ENCODE measurements at regions not wholly inside any gene's neighbourhood (a gene's known extent, or its start where the extent isn't known, plus 50 kb on each side); places are given as distances from the start of the nearest gene placed in this dataset.
"Not testable (repeated sequence)": the region's sequence is repeated elsewhere in the genome, so short reads cannot be mapped to it uniquely, and the experiment has no call there.

- intact Hi-C loops (cut with micrococcal nuclease) = no loop called here
- DNase-seq (no peak), ATAC-seq (ENCODE audit: low read depth) (no peak)
- peaks cover 23% of the 10 kb centered on the region for H3K36me3 Mint-ChIP-seq (ENCODE audit: low read depth)
- POLR2A ChIA-PET = no interaction called here
- H3K4me3 Mint-ChIP-seq = no peak overlapping the region
- H3K27ac Mint-ChIP-seq = no peak overlapping the region
- peaks cover 12% of the 10 kb centered on the region for H3K4me1 Mint-ChIP-seq
- H3K9me3 Mint-ChIP-seq = no peaks in the 10 kb centered on the region
- TF ChIP-seq CTCF (IDR thresholded peaks at IDR 0.05) = no peak
- CTCF ChIA-PET = no interaction called here
- H3K27me3 Mint-ChIP-seq = no peaks in the 10 kb centered on the region
These were observed 349.9 kb downstream of the UTRN start for GRCh38 chr6:144635051-144635450.

- H3K4me3 Mint-ChIP-seq; H3K4me1 Mint-ChIP-seq; H3K9me3 Mint-ChIP-seq; ATAC-seq (ENCODE audit: low read depth); POLR2A ChIA-PET; H3K27ac Mint-ChIP-seq; H3K27me3 Mint-ChIP-seq; CTCF ChIA-PET; DNase-seq; intact Hi-C loops (cut with micrococcal nuclease): not testable (repeated sequence)
- peaks cover 17% of the 10 kb centered on the region for H3K36me3 Mint-ChIP-seq (ENCODE audit: low read depth)
These were observed 350.9 kb downstream of the UTRN start for GRCh38 chr6:144636025-144636424.

GRCh38 chr6:144637541-144637940 lies 352.4 kb downstream of the UTRN start:
- no peak for ATAC-seq (ENCODE audit: low read depth)
- CTCF ChIA-PET = no interaction called here
- POLR2A ChIA-PET = no interaction called here

GRCh38 chr6:144639654-144640053 lies 354.5 kb downstream of the UTRN start:
- ChIA-PET CTCF (no interaction called here), POLR2A (no interaction called here)
- intact Hi-C loops (cut with micrococcal nuclease) = no loop called here
- Mint-ChIP-seq H3K27ac (no peak overlapping the region), H3K9me3 (no peaks in the 10 kb centered on the region), H3K27me3 (no peaks in the 10 kb centered on the region), H3K36me3 (ENCODE audit: low read depth) (peaks cover 15% of the 10 kb centered on the region), H3K4me1 (peaks cover 8% of the 10 kb centered on the region), H3K4me3 (no peak overlapping the region)
- ATAC-seq (ENCODE audit: low read depth) (no peak), DNase-seq (no peak)
- no peak for TF ChIP-seq CTCF (IDR thresholded peaks at IDR 0.05)

More at GRCh38 chr6:144637541-144637940, 352.4 kb downstream of the UTRN start:
- H3K4me3 Mint-ChIP-seq = no peak overlapping the region
- H3K27ac Mint-ChIP-seq = no peak overlapping the region
- H3K4me1 Mint-ChIP-seq = peaks cover 8% of the 10 kb centered on the region
- no peaks in the 10 kb centered on the region for H3K27me3 Mint-ChIP-seq
- peaks cover 19% of the 10 kb centered on the region for H3K36me3 Mint-ChIP-seq (ENCODE audit: low read depth)
- intact Hi-C loops (cut with micrococcal nuclease) = no loop called here
- TF ChIP-seq CTCF (IDR thresholded peaks at IDR 0.05) = no peak
- DNase-seq = no peak
- H3K9me3 Mint-ChIP-seq = no peaks in the 10 kb centered on the region

GRCh38 chr6:144641286-144641685 lies 356.2 kb downstream of the UTRN start:
- Mint-ChIP-seq H3K27me3 (no peaks in the 10 kb centered on the region), H3K4me1 (peaks cover 10% of the 10 kb centered on the region), H3K9me3 (no peaks in the 10 kb centered on the region), H3K36me3 (ENCODE audit: low read depth) (peaks cover 17% of the 10 kb centered on the region), H3K4me3 (no peak overlapping the region), H3K27ac (no peak overlapping the region)
- ATAC-seq (ENCODE audit: low read depth) (no peak), DNase-seq (no peak)
- no peak for TF ChIP-seq CTCF (IDR thresholded peaks at IDR 0.05)
- POLR2A ChIA-PET = no interaction called here
- CTCF ChIA-PET = no interaction called here
- intact Hi-C loops (cut with micrococcal nuclease) = no loop called here

GRCh38 chr6:144644776-144645175 lies 359.6 kb downstream of the UTRN start:
- no peak for TF ChIP-seq CTCF (IDR thresholded peaks at IDR 0.05)
- POLR2A ChIA-PET = no interaction called here
- Mint-ChIP-seq H3K27ac (no peak overlapping the region), H3K4me1 (peaks cover 14% of the 10 kb centered on the region), H3K27me3 (no peaks in the 10 kb centered on the region), H3K9me3 (no peaks in the 10 kb centered on the region), H3K4me3 (no peak overlapping the region), H3K36me3 (ENCODE audit: low read depth) (peaks cover 21% of the 10 kb centered on the region)
- intact Hi-C loops (cut with micrococcal nuclease) = loop anchor here (2.0 kb wide), 2 partner anchors 14 to 990 kb away; no protein-coding TSS in a partner anchor
- CTCF ChIA-PET = no interaction called here
- no peak for DNase-seq
- ATAC-seq (ENCODE audit: low read depth) = no peak
